Thymus (tissue), 11 donors: ENCODE measurements at regions not wholly inside any gene's neighbourhood (a gene's known extent, or its start where the extent isn't known, plus 50 kb on each side); places are given as distances from the start of the nearest gene placed in this dataset.

Experiments
- DNase-seq, 9 donors: peaks; one replicate each; pipeline ENCODE4 v3.0.0-alpha.2; 2013; ENCODE audit warnings: low spot score in 9 of 9, low read depth in 6 of 9, missing footprints in 1 of 9
- H3K27ac ChIP-seq, 2 donors: one replicate each; pipeline ENCODE4 v1.5.1; 2013; ENCODE audit warnings: control low read depth in 1 of 2, low read depth in 1 of 2, low read length in 1 of 2, mild to moderate bottlenecking in 1 of 2, moderate library complexity in 1 of 2
- H3K27me3 ChIP-seq, 2 donors: one replicate each; pipeline ENCODE4 v1.5.1; 2013; ENCODE audit warnings: low read length in 1 of 2; ENCODE audit not compliant: control insufficient read depth in 2 of 2, insufficient read depth in 1 of 2
- H3K36me3 ChIP-seq, 2 donors: one replicate each; pipeline ENCODE4 v1.5.1; 2013; ENCODE audit warnings: low read length in 1 of 2, mild to moderate bottlenecking in 1 of 2, moderate library complexity in 1 of 2; ENCODE audit not compliant: control insufficient read depth in 2 of 2, insufficient read depth in 2 of 2
- H3K4me1 ChIP-seq, 2 donors: one replicate each; pipeline ENCODE4 v1.5.1; 2013; ENCODE audit warnings: low read length in 2 of 2; ENCODE audit not compliant: control insufficient read depth in 2 of 2, insufficient read depth in 2 of 2
- H3K4me3 ChIP-seq, 2 donors: one replicate each; pipeline ENCODE4 v1.5.1; 2013; ENCODE audit warnings: low read length in 2 of 2, control low read depth in 1 of 2, mild to moderate bottlenecking in 1 of 2
- H3K9me3 ChIP-seq, 2 donors: one replicate each; pipeline ENCODE4 v1.5.1; 2013; ENCODE audit warnings: low read length in 1 of 2, mild to moderate bottlenecking in 1 of 2; ENCODE audit not compliant: control insufficient read depth in 2 of 2, insufficient read depth in 1 of 2
- WGBS: extraction: QIAGEN DNeasy Blood & Tissue Kit; methylation state at CpG from one replicate; pipeline ENCODE4 v1.1.7; 2013; 5-methylcytosine and 5-hydroxymethylcytosine counted together
- donor health status: healthy.

GRCh38 chr4:35649011-35649410 is 595.3 kb downstream of the ARAP2 start:
- no peaks in the 10 kb centered on the region for H3K27me3 ChIP-seq
- no peak overlapping the region for H3K4me3 ChIP-seq
- WGBS = 97% methylated on average over 3 of the region's 3 CpGs
- H3K4me1 ChIP-seq = no peaks in the 10 kb centered on the region
- no peaks in the 10 kb centered on the region for H3K36me3 ChIP-seq
- no peaks in the 10 kb centered on the region for H3K9me3 ChIP-seq
- no peak overlapping the region for H3K27ac ChIP-seq
- no peak for DNase-seq

- Histone ChIP-seq H3K27me3 (no peaks in the 10 kb centered on the region), H3K36me3 (no peaks in the 10 kb centered on the region), H3K4me3 (no peak overlapping the region), H3K9me3 (no peaks in the 10 kb centered on the region), H3K4me1 (no peaks in the 10 kb centered on the region), H3K27ac (no peak overlapping the region)
- no peak for DNase-seq
Observed at GRCh38 chr4:35649778-35650177, 594.5 kb downstream of the ARAP2 start.

- no peak overlapping the region for H3K27ac ChIP-seq
- H3K4me1 ChIP-seq = no peaks in the 10 kb centered on the region
- whole genome bisulfite sequencing = 90% methylated on average over 4 of the region's 4 CpGs
- no peak overlapping the region for H3K4me3 ChIP-seq
- DNase-seq = no peak
- H3K27me3 ChIP-seq = no peaks in the 10 kb centered on the region
- H3K9me3 ChIP-seq = no peaks in the 10 kb centered on the region
- no peaks in the 10 kb centered on the region for H3K36me3 ChIP-seq
Observed at GRCh38 chr4:35652197-35652596, 592.1 kb downstream of the ARAP2 start.

GRCh38 chr4:35653451-35653850 is 590.9 kb downstream of the ARAP2 start:
- DNase-seq = no peak
- Histone ChIP-seq H3K27ac (no peak overlapping the region), H3K36me3 (no peaks in the 10 kb centered on the region), H3K4me1 (no peaks in the 10 kb centered on the region), H3K4me3 (no peak overlapping the region), H3K27me3 (no peaks in the 10 kb centered on the region), H3K9me3 (no peaks in the 10 kb centered on the region)

- no peaks in the 10 kb centered on the region for H3K9me3 ChIP-seq
- DNase-seq = no peak
- H3K27ac ChIP-seq = no peak overlapping the region
- no peaks in the 10 kb centered on the region for H3K36me3 ChIP-seq
- H3K4me3 ChIP-seq = no peak overlapping the region
- WGBS = 86% methylated on average over 1 of the region's 1 CpG
- H3K27me3 ChIP-seq = no peaks in the 10 kb centered on the region
- H3K4me1 ChIP-seq = no peaks in the 10 kb centered on the region
Observed at GRCh38 chr4:35673137-35673536, 571.2 kb downstream of the ARAP2 start.

- 97% methylated on average over 1 of the region's 1 CpG for WGBS
Observed at GRCh38 chr4:35684755-35685154, 559.6 kb downstream of the ARAP2 start.

GRCh38 chr4:35689870-35690269 is 554.4 kb downstream of the ARAP2 start:
- no peaks in the 10 kb centered on the region for H3K27me3 ChIP-seq
- no peaks in the 10 kb centered on the region for H3K9me3 ChIP-seq
- H3K4me1 ChIP-seq = no peaks in the 10 kb centered on the region
- H3K36me3 ChIP-seq = no peaks in the 10 kb centered on the region
- no peak for DNase-seq
- H3K27ac ChIP-seq = no peak overlapping the region
- 91% methylated on average over 1 of the region's 1 CpG for WGBS
- no peak overlapping the region for H3K4me3 ChIP-seq

More at GRCh38 chr4:35684755-35685154, 559.6 kb downstream of the ARAP2 start:
- Histone ChIP-seq H3K27me3 (no peaks in the 10 kb centered on the region), H3K27ac (no peak overlapping the region), H3K36me3 (no peaks in the 10 kb centered on the region), H3K4me3 (no peak overlapping the region), H3K4me1 (no peaks in the 10 kb centered on the region), H3K9me3 (no peaks in the 10 kb centered on the region)
- DNase-seq = no peak

- H3K27me3 ChIP-seq = no peaks in the 10 kb centered on the region
- WGBS = 95% methylated on average over 1 of the region's 1 CpG
- no peak for DNase-seq
- no peaks in the 10 kb centered on the region for H3K9me3 ChIP-seq
- H3K27ac ChIP-seq = no peak overlapping the region
- no peaks in the 10 kb centered on the region for H3K36me3 ChIP-seq
- H3K4me1 ChIP-seq = no peaks in the 10 kb centered on the region
- H3K4me3 ChIP-seq = no peak overlapping the region
Observed at GRCh38 chr4:35690271-35690670, 554.0 kb downstream of the ARAP2 start.

- 98% methylated on average over 3 of the region's 3 CpGs for WGBS
- H3K9me3 ChIP-seq = no peaks in the 10 kb centered on the region
- H3K4me3 ChIP-seq = no peak overlapping the region
- H3K4me1 ChIP-seq = no peaks in the 10 kb centered on the region
- DNase-seq = no peak
- no peak overlapping the region for H3K27ac ChIP-seq
- no peaks in the 10 kb centered on the region for H3K27me3 ChIP-seq
- H3K36me3 ChIP-seq = no peaks in the 10 kb centered on the region
Observed at GRCh38 chr4:35695003-35695402, 549.3 kb downstream of the ARAP2 start.

- H3K27me3 ChIP-seq = no peaks in the 10 kb centered on the region
- H3K9me3 ChIP-seq = no peaks in the 10 kb centered on the region
- H3K36me3 ChIP-seq = no peaks in the 10 kb centered on the region
- H3K4me1 ChIP-seq = no peaks in the 10 kb centered on the region
- H3K4me3 ChIP-seq = no peak overlapping the region
- WGBS = 98% methylated on average over 2 of the region's 2 CpGs
- no peak for DNase-seq
- H3K27ac ChIP-seq = no peak overlapping the region
Observed at GRCh38 chr4:35695421-35695820, 548.9 kb downstream of the ARAP2 start.
